Effector memory CD4-positive, alpha-beta T cell (primary cell): ENCODE measurements at regions not wholly inside any gene's neighbourhood (a gene's known extent, or its start where the extent isn't known, plus 50 kb on each side); places are given as distances from the start of the nearest gene placed in this dataset.
"Not testable (repeated sequence)": the region's sequence is repeated elsewhere in the genome, so short reads cannot be mapped to it uniquely, and the experiment has no call there.

Source experiments
- DNase-seq, 3 donors: peaks; one replicate each; pipeline ENCODE4 v3.0.0-alpha.2; 2020
- H3K27ac ChIP-seq: 2 replicates; pipeline ENCODE4 v1.7.0; 2013; ENCODE audit warnings: mild to moderate bottlenecking, low read length, moderate library complexity; ENCODE audit not compliant: insufficient read depth, poor library complexity, severe bottlenecking
- H3K27me3 ChIP-seq: replicated peaks from 2 replicates; pipeline ENCODE4 v1.7.0; 2013; ENCODE audit warnings: mild to moderate bottlenecking, low read length; ENCODE audit not compliant: insufficient read depth, control insufficient read depth, poor library complexity, severe bottlenecking
- H3K36me3 ChIP-seq: 2 replicates; pipeline ENCODE4 v1.7.0; 2013; ENCODE audit warnings: mild to moderate bottlenecking, low read length, moderate library complexity; ENCODE audit not compliant: control insufficient read depth, insufficient read depth
- H3K4me1 ChIP-seq: 2 replicates; pipeline ENCODE4 v1.7.0; 2013; ENCODE audit warnings: low read length, mild to moderate bottlenecking; ENCODE audit not compliant: control insufficient read depth, insufficient read depth, poor library complexity, severe bottlenecking
- H3K4me3 ChIP-seq: 2 replicates; pipeline ENCODE4 v1.7.0; 2013; ENCODE audit warnings: low read length, low read depth, mild to moderate bottlenecking; ENCODE audit not compliant: insufficient read depth, poor library complexity, severe bottlenecking
- H3K9me3 ChIP-seq: 2 replicates; pipeline ENCODE4 v1.7.0; 2013; ENCODE audit warnings: mild to moderate bottlenecking, low read length, moderate library complexity; ENCODE audit not compliant: control insufficient read depth

- no peak overlapping the region for H3K27ac ChIP-seq
- no peaks in the 10 kb centered on the region for H3K27me3 ChIP-seq
- no peak overlapping the region for H3K4me3 ChIP-seq
- H3K9me3 ChIP-seq = no peaks in the 10 kb centered on the region
- no peaks in the 10 kb centered on the region for H3K36me3 ChIP-seq
- H3K4me1 ChIP-seq = no peaks in the 10 kb centered on the region
- DNase-seq = no peak
Measured at GRCh38 chrX:42832764-42833549, 55.0 kb upstream of the PPP1R2C start.

GRCh38 chrX:42833550-42833940 lies 55.6 kb upstream of the PPP1R2C start:
- not testable (repeated sequence) for DNase-seq, H3K9me3 ChIP-seq, H3K4me1 ChIP-seq, H3K27me3 ChIP-seq, H3K36me3 ChIP-seq, H3K4me3 ChIP-seq, H3K27ac ChIP-seq

- DNase-seq = no peak
- Histone ChIP-seq H3K27me3 (no peaks in the 10 kb centered on the region), H3K36me3 (no peaks in the 10 kb centered on the region), H3K4me1 (no peaks in the 10 kb centered on the region), H3K27ac (no peak overlapping the region), H3K4me3 (no peak overlapping the region), H3K9me3 (no peaks in the 10 kb centered on the region)
Measured at GRCh38 chrX:42837101-42837726, 59.3 kb upstream of the PPP1R2C start.

- Histone ChIP-seq H3K9me3 (no peaks in the 10 kb centered on the region), H3K27ac (no peak overlapping the region), H3K4me1 (no peaks in the 10 kb centered on the region), H3K4me3 (no peak overlapping the region), H3K27me3 (no peaks in the 10 kb centered on the region), H3K36me3 (no peaks in the 10 kb centered on the region)
- no peak for DNase-seq
Measured at GRCh38 chrX:42837747-42838146, 59.8 kb upstream of the PPP1R2C start.

GRCh38 chrX:42839632-42840031 lies 61.7 kb upstream of the PPP1R2C start:
- Histone ChIP-seq H3K4me1 (no peaks in the 10 kb centered on the region), H3K4me3 (no peak overlapping the region), H3K9me3 (no peaks in the 10 kb centered on the region), H3K27me3 (no peaks in the 10 kb centered on the region), H3K27ac (no peak overlapping the region), H3K36me3 (no peaks in the 10 kb centered on the region)
- DNase-seq = no peak

- no peaks in the 10 kb centered on the region for H3K9me3 ChIP-seq
- H3K36me3 ChIP-seq = no peaks in the 10 kb centered on the region
- no peak overlapping the region for H3K27ac ChIP-seq
- DNase-seq = no peak
- no peak overlapping the region for H3K4me3 ChIP-seq
- H3K27me3 ChIP-seq = no peaks in the 10 kb centered on the region
- no peaks in the 10 kb centered on the region for H3K4me1 ChIP-seq
Measured at GRCh38 chrX:42846741-42847140, 68.8 kb upstream of the PPP1R2C start.

- DNase-seq = no peak
- Histone ChIP-seq H3K27ac (no peak overlapping the region), H3K4me1 (no peaks in the 10 kb centered on the region), H3K9me3 (no peaks in the 10 kb centered on the region), H3K27me3 (no peaks in the 10 kb centered on the region), H3K4me3 (no peak overlapping the region), H3K36me3 (no peaks in the 10 kb centered on the region)
Measured at GRCh38 chrX:42855259-42855658, 77.3 kb upstream of the PPP1R2C start.

GRCh38 chrX:42857766-42858165 lies 79.8 kb upstream of the PPP1R2C start:
- DNase-seq = no peak
- Histone ChIP-seq H3K36me3 (no peaks in the 10 kb centered on the region), H3K4me3 (no peak overlapping the region), H3K27me3 (no peaks in the 10 kb centered on the region), H3K9me3 (no peaks in the 10 kb centered on the region), H3K27ac (no peak overlapping the region), H3K4me1 (no peaks in the 10 kb centered on the region)

- no peaks in the 10 kb centered on the region for H3K27me3 ChIP-seq
- H3K4me1 ChIP-seq = no peaks in the 10 kb centered on the region
- H3K9me3 ChIP-seq = no peaks in the 10 kb centered on the region
- no peak overlapping the region for H3K4me3 ChIP-seq
- no peaks in the 10 kb centered on the region for H3K36me3 ChIP-seq
- DNase-seq = no peak
- H3K27ac ChIP-seq = no peak overlapping the region
Measured at GRCh38 chrX:42869011-42869410, 91.0 kb upstream of the PPP1R2C start.

GRCh38 chrX:42869659-42870476 lies 91.9 kb upstream of the PPP1R2C start:
- Histone ChIP-seq H3K27me3 (no peaks in the 10 kb centered on the region), H3K4me1 (no peaks in the 10 kb centered on the region), H3K36me3 (no peaks in the 10 kb centered on the region), H3K9me3 (no peaks in the 10 kb centered on the region), H3K27ac (no peak overlapping the region), H3K4me3 (no peak overlapping the region)
- no peak for DNase-seq
